Brain microvascular endothelial cell (primary cell): ENCODE measurements at regions not wholly inside any gene's neighbourhood (a gene's known extent, or its start where the extent isn't known, plus 50 kb on each side); places are given as distances from the start of the nearest gene placed in this dataset.

Source experiments
- DNase-seq: peaks from one replicate; pipeline ENCODE4 v3.0.0-alpha.2; 2020
- H3K27ac ChIP-seq: fragments of 250-450 bp; sonication (Bioruptor Pico); 2 replicates; pipeline ENCODE4 v1.5.1; 2020; ENCODE audit warnings: mild to moderate bottlenecking, moderate library complexity
- H3K27me3 ChIP-seq: fragments of 250-450 bp; sonication (Bioruptor Pico); replicated peaks from 2 replicates; pipeline ENCODE4 v1.5.1; 2020; ENCODE audit warnings: mild to moderate bottlenecking
- H3K36me3 ChIP-seq: fragments of 250-450 bp; sonication (Bioruptor Pico); replicated peaks from 2 replicates; pipeline ENCODE4 v1.5.1; 2020; ENCODE audit warnings: mild to moderate bottlenecking
- H3K4me3 ChIP-seq: 2 replicates; pipeline ENCODE4 v1.5.1; 2011; ENCODE audit warnings: low read depth, mild to moderate bottlenecking, control low read depth, low read length, moderate library complexity
- CTCF ChIP-seq: IDR thresholded peaks from 2 replicates; pipeline ENCODE4 v1.5.1; 2011; ENCODE audit warnings: low read depth, mild to moderate bottlenecking, moderate library complexity, low read length, control low read depth, inconsistent platforms; ENCODE audit errors: missing control alignments
- in situ Hi-C: cut with HindIII; loops from 2 replicates; pipeline ENCODE4 v1.10.0; 2017; ENCODE audit warnings: low sequenced_read_pairs, low pct_ligation_motif_present

- no peak for DNase-seq
- in situ Hi-C loops, result no loop called here
- no peak for TF ChIP-seq CTCF
Measured at GRCh38 chr10:15985690-15986089, 125.4 kb upstream of the MINDY3 start.

GRCh38 chr10:15990535-15991129, 130.3 kb upstream of the MINDY3 start:
- H3K4me3 ChIP-seq, result no peak overlapping the region
- H3K27me3 ChIP-seq, result no peaks in the 10 kb centered on the region
- no peak for TF ChIP-seq CTCF
- DNase-seq, result no peak
- no peak overlapping the region for H3K27ac ChIP-seq
- in situ Hi-C loops, result no loop called here
- no peaks in the 10 kb centered on the region for H3K36me3 ChIP-seq

More at GRCh38 chr10:15985690-15986089, 125.4 kb upstream of the MINDY3 start:
- no peak overlapping the region for H3K27ac ChIP-seq
- H3K36me3 ChIP-seq, result no peaks in the 10 kb centered on the region
- no peaks in the 10 kb centered on the region for H3K27me3 ChIP-seq
- H3K4me3 ChIP-seq, result no peak overlapping the region

DNA sequence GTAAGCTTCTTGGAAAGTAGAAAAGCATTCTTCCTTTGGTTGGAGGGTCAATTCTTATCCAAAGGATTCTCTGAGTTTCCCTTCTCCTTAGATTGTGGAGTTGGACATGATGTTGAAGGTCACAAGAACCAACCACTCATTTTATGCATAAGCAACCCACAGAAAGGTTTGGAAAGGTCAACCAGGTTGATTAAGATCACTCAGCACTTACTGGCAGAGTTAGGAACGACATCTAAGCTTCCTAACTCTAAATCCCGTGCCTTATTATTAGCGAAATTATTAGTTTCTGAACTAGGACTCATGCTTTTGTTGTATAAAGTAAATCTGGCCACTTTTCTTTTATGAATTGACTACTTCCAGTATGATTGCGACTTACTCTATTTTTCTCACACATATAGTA, 137.0 kb upstream of the MINDY3 start:
- Histone ChIP-seq H3K36me3 (no peaks in the 10 kb centered on the region), H3K4me3 (no peak overlapping the region), H3K27ac (no peak overlapping the region), H3K27me3 (no peaks in the 10 kb centered on the region)
- DNase-seq, result no peak
- TF ChIP-seq CTCF, result no peak
- in situ Hi-C loops, result no loop called here

GRCh38 chr10:16001581-16001980, 141.3 kb upstream of the MINDY3 start:
- Histone ChIP-seq H3K4me3 (no peak overlapping the region), H3K27me3 (no peaks in the 10 kb centered on the region), H3K36me3 (no peaks in the 10 kb centered on the region), H3K27ac (no peak overlapping the region)
- in situ Hi-C loops, result no loop called here
- no peak for TF ChIP-seq CTCF
- DNase-seq, result no peak

DNA sequence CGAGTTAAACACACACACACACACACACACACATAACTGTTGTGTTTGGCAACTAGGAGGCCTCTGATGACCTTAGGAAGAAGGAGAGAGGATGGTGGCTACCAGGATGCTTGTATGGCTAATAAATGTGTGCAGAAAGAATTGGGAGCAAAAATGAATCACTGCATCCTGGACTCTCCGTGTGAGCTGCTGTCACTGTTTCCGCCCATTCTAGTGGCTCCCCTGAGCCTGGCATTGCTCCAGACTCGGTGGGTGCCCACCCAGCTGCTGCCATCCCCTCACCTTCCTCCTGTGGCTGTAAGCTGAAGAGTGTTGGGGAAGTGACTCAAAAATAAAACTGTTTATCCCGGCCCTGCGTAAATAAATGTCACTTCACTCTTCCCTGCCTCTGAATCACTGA, 149.5 kb upstream of the MINDY3 start:
- H3K4me3 ChIP-seq, result no peak overlapping the region
- in situ Hi-C loops, result no loop called here
- DNase-seq, result no peak
- no peak overlapping the region for H3K27ac ChIP-seq
- no peaks in the 10 kb centered on the region for H3K36me3 ChIP-seq
- no peaks in the 10 kb centered on the region for H3K27me3 ChIP-seq
- no peak for TF ChIP-seq CTCF

DNA sequence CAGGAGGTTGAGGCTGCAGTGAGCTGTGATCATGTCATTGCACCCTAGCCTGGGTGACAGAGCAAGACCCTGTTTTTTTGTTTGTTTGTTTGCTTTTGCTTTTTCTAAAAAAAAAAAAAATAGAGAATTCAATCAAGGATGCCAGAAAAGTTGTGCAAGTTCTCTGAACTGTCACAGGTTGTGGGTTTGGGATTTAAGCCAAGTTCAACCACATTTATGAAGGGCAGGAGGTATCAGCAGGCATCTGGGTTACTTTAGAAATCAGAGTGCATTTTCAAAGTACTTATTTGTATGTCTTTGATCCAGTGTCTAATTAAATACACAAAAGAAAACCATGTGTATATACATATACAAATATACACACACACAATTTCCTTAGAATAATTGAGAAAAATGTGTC, 151.2 kb upstream of the MINDY3 start:
- Histone ChIP-seq H3K27ac (no peak overlapping the region), H3K27me3 (no peaks in the 10 kb centered on the region), H3K36me3 (no peaks in the 10 kb centered on the region), H3K4me3 (no peak overlapping the region)
- in situ Hi-C loops, result no loop called here
- no peak for DNase-seq
- no peak for TF ChIP-seq CTCF
